IMR-90 (cell line): ENCODE measurements at regions not wholly inside any gene's neighbourhood (a gene's known extent, or its start where the extent isn't known, plus 50 kb on each side); places are given as distances from the start of the nearest gene placed in this dataset.

Source experiments
- ATAC-seq: fragments of 200-7000 bp; cut with Tn5 transposase; 2 replicates; pipeline ENCODE4 v1.9.1; 2020; ENCODE audit warnings: low read depth, mild to moderate bottlenecking, moderate library complexity
- BruUV-seq: library from RNA; stranded (reverse); fragments of 400-500 nt; replicated peaks from 2 replicates; lab custom pipeline; 2021; lab: Mats Ljungman, UMichigan
- CTCF ChIA-PET: fragments of 300-600 bp; formaldehyde crosslinking; extraction: SDS; loops from one replicate; lab custom pipeline; 2021; ENCODE audit warnings: antibody characterized with exemption; lab: Yijun Ruan, JAX
- POLR2A ChIA-PET: fragments of 300-600 bp; sonication (Branson Sonifier 250); formaldehyde crosslinking; loops from one replicate; lab custom pipeline; 2022; ENCODE audit warnings: antibody characterized with exemption; ENCODE audit not compliant: unreplicated experiment; lab: Charles Lee
- DNase-seq: peaks from one replicate; pipeline ENCODE4 v3.0.0; 2013
- H2AFZ ChIP-seq: replicated peaks from 2 replicates; pipeline ENCODE3; 2013; ENCODE audit warnings: low read length, mild to moderate bottlenecking; ENCODE audit not compliant: poor library complexity
- H2AK5ac ChIP-seq: 2 replicates; pipeline ENCODE4 v1.6.1; 2013; ENCODE audit warnings: low read depth, low read length, inconsistent platforms
- H2AK9ac ChIP-seq: replicated peaks from 2 replicates; pipeline ENCODE3; 2013; ENCODE audit warnings: mild to moderate bottlenecking, low read depth, low read length, moderate library complexity; ENCODE audit not compliant: poor library complexity
- H2BK120ac ChIP-seq: 2 replicates; pipeline ENCODE4 v1.6.1; 2013; ENCODE audit warnings: low read depth, low read length, inconsistent platforms
- H2BK15ac ChIP-seq: 3 replicates; pipeline ENCODE4 v1.6.1; 2013; ENCODE audit warnings: low read depth, low read length, inconsistent platforms
- H2BK20ac ChIP-seq: 2 replicates; pipeline ENCODE4 v1.6.1; 2013; ENCODE audit warnings: low read depth, mild to moderate bottlenecking, inconsistent platforms, low read length, moderate library complexity
- H2BK5ac ChIP-seq: 2 replicates; pipeline ENCODE4 v1.6.1; 2013; ENCODE audit warnings: mild to moderate bottlenecking, low read depth, low read length, inconsistent platforms; ENCODE audit not compliant: poor library complexity, severe bottlenecking
- H3K14ac ChIP-seq: replicated peaks from 2 replicates; pipeline ENCODE4 v1.6.1; 2013; ENCODE audit warnings: low read depth, low read length, inconsistent platforms
- H3K18ac ChIP-seq: 2 replicates; pipeline ENCODE4 v1.6.1; 2013; ENCODE audit warnings: low read depth, low read length, control low read depth
- H3K23ac ChIP-seq: 2 replicates; pipeline ENCODE4 v1.6.1; 2013; ENCODE audit warnings: low read depth, low read length, inconsistent platforms
- H3K27ac ChIP-seq: 2 replicates; pipeline ENCODE4 v1.5.1; 2013; ENCODE audit warnings: mild to moderate bottlenecking, control low read depth, low read length; ENCODE audit not compliant: insufficient read depth
- H3K27me3 ChIP-seq: 2 replicates; pipeline ENCODE4 v1.6.1; 2013; ENCODE audit warnings: low read length; ENCODE audit not compliant: control insufficient read depth, insufficient read depth
- H3K36me3 ChIP-seq: 2 replicates; pipeline ENCODE4 v1.6.1; 2013; ENCODE audit warnings: low read length, mixed read lengths; ENCODE audit not compliant: control insufficient read depth, insufficient read depth
- H3K4ac ChIP-seq: 2 replicates; pipeline ENCODE4 v1.6.1; 2013; ENCODE audit warnings: low read depth, low read length, inconsistent platforms
- H3K4me1 ChIP-seq: 2 replicates; pipeline ENCODE4 v1.6.1; 2013; ENCODE audit warnings: low read length, mixed read lengths; ENCODE audit not compliant: control insufficient read depth, insufficient read depth
- H3K4me2 ChIP-seq: 2 replicates; pipeline ENCODE4 v1.6.1; 2013; ENCODE audit warnings: low read depth, mild to moderate bottlenecking, control low read depth, low read length, moderate library complexity
- H3K4me3 ChIP-seq: 2 replicates; pipeline ENCODE4 v1.5.1; 2013; ENCODE audit warnings: low read depth, mild to moderate bottlenecking, control low read depth, low read length, moderate library complexity; ENCODE audit not compliant: insufficient read depth
- H3K56ac ChIP-seq: 2 replicates; pipeline ENCODE4 v1.6.1; 2013; ENCODE audit warnings: low read length, inconsistent platforms; ENCODE audit not compliant: insufficient read depth; ENCODE audit errors: extremely low read depth
- H3K79me1 ChIP-seq, 2 experiments: 2 replicates each; pipeline ENCODE4 v1.6.1; 2013; ENCODE audit warnings: low read length in 2 of 2, inconsistent platforms in 1 of 2, low read depth in 1 of 2
- H3K9ac ChIP-seq: 2 replicates; pipeline ENCODE4 v1.6.1; 2013; ENCODE audit warnings: low read depth, low read length, control low read depth
- H3K9me1 ChIP-seq: 2 replicates; pipeline ENCODE4 v1.6.1; 2013; ENCODE audit warnings: low read length, inconsistent platforms; ENCODE audit not compliant: insufficient read depth
- H3K9me3 ChIP-seq: 2 replicates; pipeline ENCODE4 v1.6.1; 2013; ENCODE audit warnings: low read length; ENCODE audit not compliant: control insufficient read depth, insufficient read depth
- H4K20me1 ChIP-seq: 2 replicates; pipeline ENCODE4 v1.6.1; 2013; ENCODE audit warnings: low read length, inconsistent platforms; ENCODE audit not compliant: insufficient read depth
- H4K5ac ChIP-seq: 2 replicates; pipeline ENCODE4 v1.6.1; 2013; ENCODE audit warnings: mild to moderate bottlenecking, low read depth, low read length, control low read depth
- H4K8ac ChIP-seq, 2 experiments: 2 replicates each; pipeline ENCODE4 v1.6.1; 2013; ENCODE audit warnings: low read depth in 2 of 2, low read length in 2 of 2, control low read depth in 1 of 2, inconsistent platforms in 1 of 2
- H4K91ac ChIP-seq: 2 replicates; pipeline ENCODE4 v1.6.1; 2013; ENCODE audit warnings: low read depth, low read length, inconsistent platforms; ENCODE audit not compliant: insufficient read depth
- BHLHE40 ChIP-seq: fragments of 150-350 bp; IDR thresholded peaks from 2 replicates; pipeline ENCODE4 v1.6.1; 2016; ENCODE audit warnings: mild to moderate bottlenecking, low read depth, low read length
- CEBPB ChIP-seq: IDR thresholded peaks from 2 replicates; pipeline ENCODE4 v1.6.1; 2012; ENCODE audit warnings: low read depth, low read length, improper control_type of control experiment
- CHD1 ChIP-seq: IDR thresholded peaks from 2 replicates; pipeline ENCODE4 v1.6.1; 2012; ENCODE audit warnings: low read depth, low read length, improper control_type of control experiment
- CTCF ChIP-seq: conservative IDR thresholded peaks from 2 replicates; pipeline ENCODE4 v1.5.1; 2012; ENCODE audit warnings: mild to moderate bottlenecking, low read depth, low read length, improper control_type of control experiment
- ELK1 ChIP-seq: fragments of 150-350 bp; IDR thresholded peaks from 2 replicates; pipeline ENCODE4 v1.6.1; 2016; ENCODE audit warnings: low read depth, mild to moderate bottlenecking, low read length, moderate library complexity, borderline replicate concordance
- FOS ChIP-seq: fragments of 150-350 bp; IDR thresholded peaks from 2 replicates; pipeline ENCODE4 v1.6.1; 2016; ENCODE audit warnings: low read depth, low read length
- MAFK ChIP-seq: IDR thresholded peaks from 2 replicates; pipeline ENCODE4 v1.6.1; 2012; ENCODE audit warnings: low read depth, low read length, improper control_type of control experiment
- MAZ ChIP-seq: IDR thresholded peaks from 2 replicates; pipeline ENCODE4 v1.6.1; 2012; ENCODE audit warnings: low read depth, mild to moderate bottlenecking, low read length, improper control_type of control experiment, moderate library complexity, borderline replicate concordance
- MXI1 ChIP-seq: IDR thresholded peaks from 2 replicates; pipeline ENCODE4 v1.6.1; 2012; ENCODE audit warnings: low read depth, mild to moderate bottlenecking, low read length, moderate library complexity, borderline replicate concordance
- NFE2L2 ChIP-seq: fragments of 150-350 bp; IDR thresholded peaks from 2 replicates; pipeline ENCODE4 v1.6.1; 2016; ENCODE audit warnings: low read depth, mild to moderate bottlenecking, low read length
- POLR2A ChIP-seq: IDR thresholded peaks from 2 replicates; pipeline ENCODE4 v1.6.1; 2012; ENCODE audit warnings: mild to moderate bottlenecking, low read depth, low read length
- RAD21 ChIP-seq: IDR thresholded peaks from 2 replicates; pipeline ENCODE4 v1.6.1; 2012; ENCODE audit warnings: low read length, improper control_type of control experiment
- RCOR1 ChIP-seq: IDR thresholded peaks from 2 replicates; pipeline ENCODE4 v1.6.1; 2012; ENCODE audit warnings: mild to moderate bottlenecking, low read length, improper control_type of control experiment; ENCODE audit not compliant: insufficient replicate concordance
- RFX5 ChIP-seq: IDR thresholded peaks from 2 replicates; pipeline ENCODE4 v1.8.0; 2012; ENCODE audit warnings: low read depth, mild to moderate bottlenecking, low read length, moderate library complexity
- SMC3 ChIP-seq: fragments of 150-350 bp; IDR thresholded peaks from 2 replicates; pipeline ENCODE4 v1.6.1; 2016; ENCODE audit warnings: low read depth, mild to moderate bottlenecking, antibody characterized with exemption, low read length, moderate library complexity
- USF2 ChIP-seq: fragments of 150-350 bp; IDR thresholded peaks from 2 replicates; pipeline ENCODE4 v1.6.1; 2017; ENCODE audit warnings: mild to moderate bottlenecking, antibody characterized with exemption, low read length, low read depth
- WGBS, 2 experiments: methylation state at CpG; one replicate each; pipeline versions ENCODE4 v1.1.5 to v1.1.7; 2013; ENCODE audit warnings: missing lambda C conversion rate in 2 of 2; ENCODE audit not compliant: insufficient read length in 1 of 2; ENCODE audit errors: extremely low coverage in 2 of 2; 5-methylcytosine and 5-hydroxymethylcytosine counted together
- dilution Hi-C: fragments of 300-500 bp; cut with HindIII; formaldehyde crosslinking; loops from one replicate; pipeline ENCODE4 v1.14.3; 2018; ENCODE audit warnings: low sequenced_read_pairs; ENCODE audit not compliant: unreplicated experiment
- in situ Hi-C: fragments of 300-500 bp; cut with MboI; formaldehyde crosslinking; loops from 3 replicates; pipeline ENCODE4 v1.14.3; 2019; ENCODE audit warnings: low sequenced_read_pairs, inconsistent platforms, mixed read lengths
- intact Hi-C: fragments of 100-400 bp; cut with micrococcal nuclease; formaldehyde crosslinking; loops from 2 replicates; pipeline ENCODE4 v1.10.0; 2022

GRCh38 chr9:82062245-82062644, 73.7 kb downstream of the SPATA31D1 start:
- Histone ChIP-seq H4K8ac (no peak overlapping the region), H3K9me1 (no peaks in the 10 kb centered on the region), H3K4me2 (no peak overlapping the region), H3K4me1 (no peaks in the 10 kb centered on the region), H3K9ac (no peak overlapping the region), H4K91ac (no peak overlapping the region), H2AK5ac (no peak overlapping the region), H3K27ac (no peak overlapping the region), H3K18ac (no peak overlapping the region), H3K23ac (no peak overlapping the region), H3K36me3 (no peaks in the 10 kb centered on the region), H2BK20ac (no peak overlapping the region), H4K5ac (no peak overlapping the region), H3K14ac (no peak overlapping the region), H3K9me3 (no peaks in the 10 kb centered on the region), H2BK120ac (no peak overlapping the region), H3K4ac (no peak overlapping the region), H2AK9ac (no peak overlapping the region), H3K4me3 (no peak overlapping the region), H2BK15ac (no peak overlapping the region), H3K56ac (no peak overlapping the region), H2AFZ (no peak overlapping the region), H4K20me1 (no peaks in the 10 kb centered on the region), H3K79me1 (no peaks in the 10 kb centered on the region), H3K27me3 (no peaks in the 10 kb centered on the region), H2BK5ac (no peak overlapping the region)
- TF ChIP-seq RAD21 (no peak), ELK1 (no peak), MAZ (no peak), RCOR1 (no peak), NFE2L2 (no peak), RFX5 (no peak), CHD1 (no peak), FOS (no peak), POLR2A (no peak), CEBPB (no peak), MXI1 (no peak), SMC3 (no peak), MAFK (no peak), CTCF (no peak), USF2 (no peak), BHLHE40 (no peak)
- ATAC-seq = no peak
- 100% methylated on average over 1 of the region's 12 CpGs; no CpG with 5 or more reads in 1 of the 2 experiments for WGBS, 2 experiments
- ChIA-PET CTCF (no interaction called here), POLR2A (no interaction called here)
- DNase-seq = no peak
- dilution Hi-C loops = no loop called here
- no TSS peak for BruUV-seq
- intact Hi-C loops = no loop called here
- in situ Hi-C loops = no loop called here
